GM12872 (cell line): ENCODE measurements at regions not wholly inside any gene's neighbourhood (a gene's known extent, or its start where the extent isn't known, plus 50 kb on each side); places are given as distances from the start of the nearest gene placed in this dataset.

ENCODE experiments used
- CTCF ChIP-seq: IDR thresholded peaks from 3 replicates; pipeline ENCODE4 v1.5.1; 2011; ENCODE audit warnings: low read depth, mild to moderate bottlenecking, low read length, moderate library complexity; ENCODE audit not compliant: insufficient read depth

- TF ChIP-seq CTCF, result no peak
Observed at GRCh38 chr12:84305144-84305543, 607.5 kb downstream of the SLC6A15 start.

- no peak for TF ChIP-seq CTCF
Observed at GRCh38 chr12:84294246-84294645, 618.4 kb downstream of the SLC6A15 start.

- no peak for TF ChIP-seq CTCF
Observed at GRCh38 chr12:84290168-84290567, 622.4 kb downstream of the SLC6A15 start.

GRCh38 chr12:84277986-84278385 lies 634.6 kb downstream of the SLC6A15 start:
- no peak for TF ChIP-seq CTCF

GRCh38 chr12:84276215-84276614 lies 636.4 kb downstream of the SLC6A15 start:
- TF ChIP-seq CTCF, result no peak

GRCh38 chr12:84272324-84272723 lies 640.3 kb downstream of the SLC6A15 start:
- TF ChIP-seq CTCF, result no peak

GRCh38 chr12:84270470-84271140 lies 642.0 kb downstream of the SLC6A15 start:
- TF ChIP-seq CTCF, result no peak
